Testis (tissue), 2 donors: ENCODE measurements at regions not wholly inside any gene's neighbourhood (a gene's known extent, or its start where the extent isn't known, plus 50 kb on each side); places are given as distances from the start of the nearest gene placed in this dataset.

Source experiments
- DNase-seq: peaks from one replicate; pipeline ENCODE4 v3.0.0-alpha.2; 2019
- H3K27ac ChIP-seq, 2 donors: fragments of 200-600 bp; sonication (generic); one replicate each; pipeline ENCODE4 v1.5.1; 2019
- H3K27me3 ChIP-seq: fragments of 200-600 bp; sonication (generic); one replicate; pipeline ENCODE4 v1.5.1; 2019
- H3K36me3 ChIP-seq: fragments of 200-600 bp; sonication (generic); one replicate; pipeline ENCODE4 v1.5.1; 2017; ENCODE audit warnings: low read depth; ENCODE audit errors: missing control alignments
- H3K4me1 ChIP-seq: fragments of 200-600 bp; sonication (generic); one replicate; pipeline ENCODE4 v1.5.1; 2019
- H3K4me3 ChIP-seq, 2 donors: fragments of 200-600 bp; sonication (generic); one replicate each; pipeline ENCODE4 v1.5.1; 2017 to 2019
- H3K9me3 ChIP-seq: fragments of 200-600 bp; sonication (generic); one replicate; pipeline ENCODE4 v1.5.1; 2017
- CTCF ChIP-seq, 3 experiments: fragments of 450-650 bp in 2 of 3; fragments of 200-600 bp in 1 of 3; sonication (generic) in 1 of 3; IDR thresholded peaks; one replicate each; pipeline ENCODE4 v1.5.1; 2016 to 2019; ENCODE audit warnings: antibody characterized with exemption in 3 of 3, mild to moderate bottlenecking in 2 of 3, moderate library complexity in 1 of 3
- POLR2A ChIP-seq: fragments of 450-650 bp; IDR thresholded peaks from one replicate; pipeline ENCODE4 v1.6.1; 2017; ENCODE audit warnings: antibody characterized with exemption, mild to moderate bottlenecking, moderate library complexity
- WGBS, 2 donors: methylation state at CpG; one replicate each; pipeline ENCODE4 v1.1.5; 2018; 5-methylcytosine and 5-hydroxymethylcytosine counted together
- intact Hi-C: fragments of 100-400 bp; cut with DNase I; formaldehyde crosslinking; loops from one replicate; pipeline ENCODE4 v1.15.1; 2023; ENCODE audit warnings: low total_unique reads

GRCh38 chr21:17082843-17083483 is 429.9 kb upstream of the CXADR start:
- H3K9me3 ChIP-seq, result no peaks in the 10 kb centered on the region
- TF ChIP-seq POLR2A (no peak), CTCF (IDR thresholded peaks at IDR 0.05) (no peak)
- no peaks in the 10 kb centered on the region for H3K27me3 ChIP-seq
- 51 to 91% methylated on average over 4 of the region's 4 CpGs for WGBS, 2 donors
- no peak overlapping the region for H3K27ac ChIP-seq
- H3K4me3 ChIP-seq, result no peak overlapping the region
- no peaks in the 10 kb centered on the region for H3K4me1 ChIP-seq
- intact Hi-C loops, result no loop called here
- no peak for DNase-seq
- no peaks in the 10 kb centered on the region for H3K36me3 ChIP-seq

GRCh38 chr21:17085707-17086106 is 427.1 kb upstream of the CXADR start:
- no peaks in the 10 kb centered on the region for H3K36me3 ChIP-seq
- no peaks in the 10 kb centered on the region for H3K27me3 ChIP-seq
- no peaks in the 10 kb centered on the region for H3K4me1 ChIP-seq
- no peak overlapping the region for H3K4me3 ChIP-seq
- no peak for DNase-seq
- TF ChIP-seq CTCF (IDR thresholded peaks at IDR 0.05), result no peak
- TF ChIP-seq POLR2A, result no peak
- H3K9me3 ChIP-seq, result no peaks in the 10 kb centered on the region
- H3K27ac ChIP-seq, result no peak overlapping the region
- WGBS, 2 donors, result 31 to 50% methylated on average over 1 of the region's 1 CpG
- intact Hi-C loops, result no loop called here

- Histone ChIP-seq H3K27me3 (no peaks in the 10 kb centered on the region), H3K36me3 (no peaks in the 10 kb centered on the region), H3K9me3 (no peaks in the 10 kb centered on the region), H3K4me3 (no peak overlapping the region), H3K27ac (peak overlapping the region in 1 of 2 donors; percentile 53), H3K4me1 (no peaks in the 10 kb centered on the region)
- WGBS, 2 donors, result 65 to 77% methylated on average over 4 of the region's 4 CpGs
- intact Hi-C loops, result no loop called here
- TF ChIP-seq POLR2A (no peak), CTCF (IDR thresholded peaks at IDR 0.05) (no peak)
- no peak for DNase-seq
These were observed 424.3 kb upstream of the CXADR start for GRCh38 chr21:17088500-17088899.

- Histone ChIP-seq H3K36me3 (no peaks in the 10 kb centered on the region), H3K4me1 (no peaks in the 10 kb centered on the region), H3K9me3 (no peaks in the 10 kb centered on the region), H3K4me3 (no peak overlapping the region), H3K27me3 (no peaks in the 10 kb centered on the region), H3K27ac (peak overlapping the region in 1 of 2 donors; percentile 53)
- WGBS, 2 donors, result 35 to 50% methylated on average over 1 of the region's 1 CpG
- no peak for TF ChIP-seq POLR2A
- no peak for TF ChIP-seq CTCF (IDR thresholded peaks at IDR 0.05)
- DNase-seq, result no peak
- intact Hi-C loops, result no loop called here
These were observed 423.8 kb upstream of the CXADR start for GRCh38 chr21:17089091-17089491.

- H3K4me1 ChIP-seq, result no peaks in the 10 kb centered on the region
- TF ChIP-seq POLR2A (no peak), CTCF (IDR thresholded peaks at IDR 0.05) (no peak)
- no peak for DNase-seq
- H3K36me3 ChIP-seq, result no peaks in the 10 kb centered on the region
- no peak overlapping the region for H3K4me3 ChIP-seq
- H3K27ac ChIP-seq, result peak overlapping the region in 1 of 2 donors; percentile 78
- H3K27me3 ChIP-seq, result no peaks in the 10 kb centered on the region
- H3K9me3 ChIP-seq, result no peaks in the 10 kb centered on the region
- intact Hi-C loops, result no loop called here
These were observed 411.1 kb upstream of the CXADR start for GRCh38 chr21:17101696-17102095.
